ENCODE measurements at regions not wholly inside any gene's neighbourhood (a gene's known extent, or its start where the extent isn't known, plus 50 kb on each side); places are given as distances from the start of the nearest gene placed in this dataset.

DNA sequence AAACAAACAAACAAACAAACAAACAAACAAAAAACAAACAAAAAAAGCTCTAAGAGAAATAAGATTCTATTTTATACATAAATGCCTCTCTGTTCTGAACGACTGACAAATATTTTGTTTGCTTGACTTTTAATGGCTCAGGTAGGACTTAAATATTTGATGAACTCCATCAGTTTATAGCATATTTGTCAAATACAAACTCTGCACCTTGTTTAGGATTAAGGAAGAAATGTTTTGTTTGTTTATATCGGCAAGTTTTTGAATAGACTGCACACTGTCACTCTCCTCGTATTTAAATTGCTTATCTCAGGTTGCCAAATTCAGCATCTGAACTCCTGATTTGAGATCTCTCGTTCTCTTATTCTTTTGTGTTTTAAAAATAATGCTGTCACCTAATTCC is 1499.7 kb upstream of the SLC10A2 start:
- Histone ChIP-seq H3K4me3 (no peak overlapping the region), H3K27me3 (no peaks in the 10 kb centered on the region), H3K36me3 (replicated peaks in 1 of 2; ENCODE audit: insufficient read depth in 1 of 2, low read depth in 2 of 2) (no peaks in the 10 kb centered on the region), H3K4me1 (no peaks in the 10 kb centered on the region), H3K9me3 (no peaks in the 10 kb centered on the region), H3K27ac (no peak overlapping the region)
- intact Hi-C loops (cut with DNase I) = no loop called here
- DNase-seq (no peak), ATAC-seq (no peak)
- no peak for TF ChIP-seq POLR2A (IDR thresholded peaks at IDR 0.05)
- TF ChIP-seq, protein P1, sequence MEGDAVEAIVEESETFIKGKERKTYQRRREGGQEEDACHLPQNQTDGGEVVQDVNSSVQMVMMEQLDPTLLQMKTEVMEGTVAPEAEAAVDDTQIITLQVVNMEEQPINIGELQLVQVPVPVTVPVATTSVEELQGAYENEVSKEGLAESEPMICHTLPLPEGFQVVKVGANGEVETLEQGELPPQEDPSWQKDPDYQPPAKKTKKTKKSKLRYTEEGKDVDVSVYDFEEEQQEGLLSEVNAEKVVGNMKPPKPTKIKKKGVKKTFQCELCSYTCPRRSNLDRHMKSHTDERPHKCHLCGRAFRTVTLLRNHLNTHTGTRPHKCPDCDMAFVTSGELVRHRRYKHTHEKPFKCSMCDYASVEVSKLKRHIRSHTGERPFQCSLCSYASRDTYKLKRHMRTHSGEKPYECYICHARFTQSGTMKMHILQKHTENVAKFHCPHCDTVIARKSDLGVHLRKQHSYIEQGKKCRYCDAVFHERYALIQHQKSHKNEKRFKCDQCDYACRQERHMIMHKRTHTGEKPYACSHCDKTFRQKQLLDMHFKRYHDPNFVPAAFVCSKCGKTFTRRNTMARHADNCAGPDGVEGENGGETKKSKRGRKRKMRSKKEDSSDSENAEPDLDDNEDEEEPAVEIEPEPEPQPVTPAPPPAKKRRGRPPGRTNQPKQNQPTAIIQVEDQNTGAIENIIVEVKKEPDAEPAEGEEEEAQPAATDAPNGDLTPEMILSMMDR (IDR thresholded peaks at IDR 0.05) = no peak
- WGBS, 2 donors = 52 to 64% methylated on average over 4 of the region's 4 CpGs

DNA sequence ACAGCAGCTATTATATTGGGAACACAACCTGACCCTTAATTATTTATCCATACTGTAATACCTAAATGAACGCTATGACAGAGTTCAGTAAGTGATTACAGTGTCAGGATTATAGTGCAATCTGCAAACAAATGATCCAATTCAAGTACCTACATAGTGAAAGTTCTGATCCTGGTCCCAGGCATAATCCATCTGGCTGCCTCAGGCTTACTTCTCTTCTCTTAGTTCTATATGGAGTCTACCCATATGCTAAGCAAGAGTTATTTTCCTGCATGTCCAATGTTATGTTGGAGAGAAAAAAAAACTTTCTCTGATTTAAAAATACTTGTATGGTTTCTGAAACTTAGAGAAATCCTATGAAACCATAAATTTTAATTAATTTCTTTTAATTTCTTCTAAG is 1487.7 kb upstream of the SLC10A2 start:
- Histone ChIP-seq H3K9me3 (no peaks in the 10 kb centered on the region), H3K27me3 (no peaks in the 10 kb centered on the region), H3K36me3 (replicated peaks in 1 of 2; ENCODE audit: insufficient read depth in 1 of 2, low read depth in 2 of 2) (no peaks in the 10 kb centered on the region), H3K4me3 (no peak overlapping the region), H3K27ac (no peak overlapping the region), H3K4me1 (peaks cover 7% of the 10 kb centered on the region)
- intact Hi-C loops (cut with DNase I) = no loop called here
- DNase-seq (no peak), ATAC-seq (no peak)
- no peak for TF ChIP-seq POLR2A (IDR thresholded peaks at IDR 0.05)
- TF ChIP-seq, protein P1 (IDR thresholded peaks at IDR 0.05) = no peak
- 88 to 100% methylated on average over 1 of the region's 1 CpG for WGBS, 2 donors

DNA sequence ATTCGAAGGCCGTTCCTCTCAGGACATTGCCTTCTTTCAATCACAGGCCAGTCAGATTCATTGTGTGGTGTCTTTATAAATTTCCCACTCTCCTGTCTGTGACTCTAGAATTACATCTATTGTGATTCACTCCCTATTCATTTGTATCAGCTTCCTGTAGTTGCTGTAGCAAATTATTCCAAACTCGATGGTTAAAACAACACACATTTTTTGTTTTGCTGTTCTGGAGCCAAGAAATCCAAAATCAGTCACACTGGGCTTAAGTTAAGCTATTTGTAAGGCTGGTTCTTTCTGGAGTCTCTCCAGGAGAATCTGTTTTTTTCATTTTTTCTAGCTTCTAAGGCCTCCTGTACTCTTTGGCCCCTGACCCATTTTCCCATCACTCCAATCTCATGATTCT is 1487.0 kb upstream of the SLC10A2 start:
- Histone ChIP-seq H3K9me3 (no peaks in the 10 kb centered on the region), H3K4me1 (peaks cover 7% of the 10 kb centered on the region), H3K4me3 (no peak overlapping the region), H3K36me3 (replicated peaks in 1 of 2; ENCODE audit: insufficient read depth in 1 of 2, low read depth in 2 of 2) (no peaks in the 10 kb centered on the region), H3K27ac (no peak overlapping the region), H3K27me3 (no peaks in the 10 kb centered on the region)
- TF ChIP-seq, protein P1 (IDR thresholded peaks at IDR 0.05) = no peak
- no peak for TF ChIP-seq POLR2A (IDR thresholded peaks at IDR 0.05)
- ATAC-seq = no peak
- intact Hi-C loops (cut with DNase I) = no loop called here
- WGBS, 2 donors = 75 to 80% methylated on average over 3 of the region's 3 CpGs
- DNase-seq = no peak

DNA sequence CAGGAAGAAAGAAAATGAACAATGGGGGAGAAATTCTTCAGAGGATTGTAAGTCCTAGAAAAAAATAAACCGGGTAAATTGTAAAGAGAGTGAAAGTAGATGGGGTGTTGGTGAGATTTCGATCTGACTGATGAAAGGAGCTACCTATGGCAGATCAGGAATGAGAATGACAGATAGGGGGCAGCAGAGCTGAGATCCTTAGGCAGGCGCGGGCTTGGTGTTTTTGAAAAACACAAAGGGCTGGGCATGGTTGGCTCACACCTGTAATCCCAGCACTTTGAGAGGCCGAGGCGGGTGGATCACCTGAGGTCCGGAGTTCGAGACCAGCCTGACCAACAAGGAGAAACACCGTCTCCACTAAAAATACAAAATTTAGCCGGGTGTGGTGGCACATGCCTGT is 1468.6 kb upstream of the SLC10A2 start:
- TF ChIP-seq, protein P1 (IDR thresholded peaks at IDR 0.05) = no peak
- no peak for TF ChIP-seq POLR2A (IDR thresholded peaks at IDR 0.05)
- WGBS, 2 donors = 89 to 92% methylated on average over 10 of the region's 10 CpGs

DNA sequence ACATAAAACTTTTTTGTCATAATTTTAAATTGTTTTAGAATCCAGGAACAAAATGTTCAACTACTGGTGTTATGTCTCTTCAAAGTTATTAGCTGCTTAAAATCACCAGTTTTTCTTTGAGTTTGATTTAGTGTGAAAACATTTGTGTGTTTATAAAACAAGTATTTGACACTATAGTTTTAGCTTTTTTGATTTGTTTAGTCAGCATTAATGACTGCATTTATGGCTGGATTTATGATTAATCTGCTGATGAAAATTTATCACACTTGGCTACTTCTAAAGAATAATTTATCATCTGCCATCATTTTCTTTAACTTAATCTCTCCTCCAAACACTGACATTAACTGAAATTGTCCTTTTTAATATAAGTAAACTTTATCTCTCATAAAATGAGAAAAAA is 1465.9 kb upstream of the SLC10A2 start:
- TF ChIP-seq, protein P1 (IDR thresholded peaks at IDR 0.05) = no peak
- no peak for TF ChIP-seq POLR2A (IDR thresholded peaks at IDR 0.05)
- ATAC-seq (no peak), DNase-seq (no peak)
- Histone ChIP-seq H3K27ac (no peak overlapping the region), H3K9me3 (no peaks in the 10 kb centered on the region), H3K27me3 (no peaks in the 10 kb centered on the region), H3K36me3 (replicated peaks in 1 of 2; ENCODE audit: insufficient read depth in 1 of 2, low read depth in 2 of 2) (no peaks in the 10 kb centered on the region), H3K4me3 (no peak overlapping the region), H3K4me1 (no peaks in the 10 kb centered on the region)
- intact Hi-C loops (cut with DNase I) = no loop called here

More for the DNA sequence above, 1468.6 kb upstream of the SLC10A2 start:
- Histone ChIP-seq H3K27me3 (no peaks in the 10 kb centered on the region), H3K4me3 (no peak overlapping the region), H3K27ac (no peak overlapping the region), H3K9me3 (no peaks in the 10 kb centered on the region), H3K36me3 (replicated peaks in 1 of 2; ENCODE audit: insufficient read depth in 1 of 2, low read depth in 2 of 2) (no peaks in the 10 kb centered on the region), H3K4me1 (no peaks in the 10 kb centered on the region)
- ATAC-seq = no peak
- DNase-seq = no peak
- intact Hi-C loops (cut with DNase I) = no loop called here
